ENCODE measurements at regions not wholly inside any gene's neighbourhood (a gene's known extent, or its start where the extent isn't known, plus 50 kb on each side); places are given as distances from the start of the nearest gene placed in this dataset.

- TF ChIP-seq CTCF (IDR thresholded peaks at IDR 0.05) (no peak), POLR2A (IDR thresholded peaks at IDR 0.05) (no peak), EP300 (IDR thresholded peaks at IDR 0.05) (no peak)
These were observed 537.3 kb upstream of the MGMT start for GRCh38 chr10:128929767-128930166.

Measured in ovary (tissue), 3 donors.